Transverse colon (tissue), 4 donors: ENCODE measurements at regions not wholly inside any gene's neighbourhood (a gene's known extent, or its start where the extent isn't known, plus 50 kb on each side); places are given as distances from the start of the nearest gene placed in this dataset.

Source experiments
- POLR2AphosphoS5 ChIP-seq, 3 donors: sonication (generic); formaldehyde crosslinking; IDR thresholded peaks; one replicate each; pipeline ENCODE4 v1.6.1; 2016; ENCODE audit warnings: antibody characterized with exemption in 3 of 3
- TF ChIP-seq, protein P1 (sequence below), 5 experiments: fragments of 200-600 bp in 3 of 5; fragments of 450-650 bp in 2 of 5; sonication (generic) in 3 of 5; IDR thresholded peaks; 1 replicate in 2 of 5; 2 replicates in 3 of 5; pipeline ENCODE4 v1.5.1; 2016 to 2017; ENCODE audit warnings: antibody characterized with exemption in 5 of 5, inconsistent platforms in 3 of 5, mild to moderate bottlenecking in 2 of 5, moderate library complexity in 1 of 5

DNA sequence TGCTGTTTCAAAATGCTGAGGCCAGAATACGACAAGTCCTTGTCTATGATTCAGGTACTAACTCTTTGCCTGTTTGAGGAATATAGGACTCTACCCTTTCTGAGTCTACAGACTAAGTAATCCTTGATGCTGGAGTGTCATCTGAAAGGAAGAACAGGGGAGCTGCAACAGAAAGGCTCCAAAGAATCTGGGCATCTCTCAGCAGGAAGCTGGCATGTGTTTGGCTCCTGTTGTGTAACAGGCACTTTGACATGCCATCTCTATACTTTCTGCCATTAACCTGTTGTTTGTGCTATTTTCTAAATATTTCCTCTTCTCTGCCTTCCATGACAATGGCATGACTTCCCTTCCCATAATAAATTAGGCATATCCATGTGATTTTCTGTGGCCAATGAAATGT is 409.5 kb downstream of the ADRA2A start:
- TF ChIP-seq POLR2AphosphoS5 (IDR thresholded peaks at IDR 0.05) = no peak
- TF ChIP-seq, protein P1, sequence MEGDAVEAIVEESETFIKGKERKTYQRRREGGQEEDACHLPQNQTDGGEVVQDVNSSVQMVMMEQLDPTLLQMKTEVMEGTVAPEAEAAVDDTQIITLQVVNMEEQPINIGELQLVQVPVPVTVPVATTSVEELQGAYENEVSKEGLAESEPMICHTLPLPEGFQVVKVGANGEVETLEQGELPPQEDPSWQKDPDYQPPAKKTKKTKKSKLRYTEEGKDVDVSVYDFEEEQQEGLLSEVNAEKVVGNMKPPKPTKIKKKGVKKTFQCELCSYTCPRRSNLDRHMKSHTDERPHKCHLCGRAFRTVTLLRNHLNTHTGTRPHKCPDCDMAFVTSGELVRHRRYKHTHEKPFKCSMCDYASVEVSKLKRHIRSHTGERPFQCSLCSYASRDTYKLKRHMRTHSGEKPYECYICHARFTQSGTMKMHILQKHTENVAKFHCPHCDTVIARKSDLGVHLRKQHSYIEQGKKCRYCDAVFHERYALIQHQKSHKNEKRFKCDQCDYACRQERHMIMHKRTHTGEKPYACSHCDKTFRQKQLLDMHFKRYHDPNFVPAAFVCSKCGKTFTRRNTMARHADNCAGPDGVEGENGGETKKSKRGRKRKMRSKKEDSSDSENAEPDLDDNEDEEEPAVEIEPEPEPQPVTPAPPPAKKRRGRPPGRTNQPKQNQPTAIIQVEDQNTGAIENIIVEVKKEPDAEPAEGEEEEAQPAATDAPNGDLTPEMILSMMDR (IDR thresholded peaks at IDR 0.05) = no peak
